Activated effector memory CD4-positive, alpha-beta T cell treated with Interleukin-2 at 50 U/mL for 16 hours (primary cell): ENCODE measurements at regions not wholly inside any gene's neighbourhood (a gene's known extent, or its start where the extent isn't known, plus 50 kb on each side); places are given as distances from the start of the nearest gene placed in this dataset.

Experiments
- DNase-seq: peaks from one replicate; pipeline ENCODE4 v3.0.0-alpha.2; 2020

GRCh38 chr7:25758559-25758958 is 393.4 kb upstream of the NFE2L3 start:
- DNase-seq: no peak

- DNase-seq: no peak
Measured at GRCh38 chr7:25759286-25759685, 392.7 kb upstream of the NFE2L3 start.

GRCh38 chr7:25759748-25760147 is 392.2 kb upstream of the NFE2L3 start:
- no peak for DNase-seq

- no peak for DNase-seq
Measured at GRCh38 chr7:25762511-25763462, 389.2 kb upstream of the NFE2L3 start.

- DNase-seq: no peak
Measured at GRCh38 chr7:25763463-25763860, 388.5 kb upstream of the NFE2L3 start.

GRCh38 chr7:25765110-25765655 is 386.8 kb upstream of the NFE2L3 start:
- DNase-seq: no peak

GRCh38 chr7:25770235-25770634 is 381.8 kb upstream of the NFE2L3 start:
- DNase-seq: no peak

GRCh38 chr7:25770670-25771069 is 381.3 kb upstream of the NFE2L3 start:
- DNase-seq: no peak

- DNase-seq: no peak
Measured at GRCh38 chr7:25771491-25771890, 380.5 kb upstream of the NFE2L3 start.

GRCh38 chr7:25772802-25773201 is 379.2 kb upstream of the NFE2L3 start:
- no peak for DNase-seq

- no peak for DNase-seq
Measured at GRCh38 chr7:25774675-25775074, 377.3 kb upstream of the NFE2L3 start.

- no peak for DNase-seq
Measured at GRCh38 chr7:25775570-25775969, 376.4 kb upstream of the NFE2L3 start.

GRCh38 chr7:25775999-25776743 is 375.8 kb upstream of the NFE2L3 start:
- no peak for DNase-seq

GRCh38 chr7:25776744-25777123 is 375.3 kb upstream of the NFE2L3 start:
- DNase-seq: no peak

- no peak for DNase-seq
Measured at GRCh38 chr7:25777969-25778708, 373.9 kb upstream of the NFE2L3 start.

- DNase-seq: no peak
Measured at GRCh38 chr7:25779002-25779546, 372.9 kb upstream of the NFE2L3 start.

- DNase-seq: no peak
Measured at GRCh38 chr7:25780904-25781303, 371.1 kb upstream of the NFE2L3 start.

GRCh38 chr7:25781704-25782103 is 370.3 kb upstream of the NFE2L3 start:
- no peak for DNase-seq

- no peak for DNase-seq
Measured at GRCh38 chr7:25786936-25787335, 365.1 kb upstream of the NFE2L3 start.

- DNase-seq: no peak
Measured at GRCh38 chr7:25787336-25787735, 364.7 kb upstream of the NFE2L3 start.

- DNase-seq: no peak
Measured at GRCh38 chr7:25788371-25788770, 363.6 kb upstream of the NFE2L3 start.

- no peak for DNase-seq
Measured at GRCh38 chr7:25788961-25789620, 362.9 kb upstream of the NFE2L3 start.
